ENCODE measurements at regions not wholly inside any gene's neighbourhood (a gene's known extent, or its start where the extent isn't known, plus 50 kb on each side); places are given as distances from the start of the nearest gene placed in this dataset.

DNA sequence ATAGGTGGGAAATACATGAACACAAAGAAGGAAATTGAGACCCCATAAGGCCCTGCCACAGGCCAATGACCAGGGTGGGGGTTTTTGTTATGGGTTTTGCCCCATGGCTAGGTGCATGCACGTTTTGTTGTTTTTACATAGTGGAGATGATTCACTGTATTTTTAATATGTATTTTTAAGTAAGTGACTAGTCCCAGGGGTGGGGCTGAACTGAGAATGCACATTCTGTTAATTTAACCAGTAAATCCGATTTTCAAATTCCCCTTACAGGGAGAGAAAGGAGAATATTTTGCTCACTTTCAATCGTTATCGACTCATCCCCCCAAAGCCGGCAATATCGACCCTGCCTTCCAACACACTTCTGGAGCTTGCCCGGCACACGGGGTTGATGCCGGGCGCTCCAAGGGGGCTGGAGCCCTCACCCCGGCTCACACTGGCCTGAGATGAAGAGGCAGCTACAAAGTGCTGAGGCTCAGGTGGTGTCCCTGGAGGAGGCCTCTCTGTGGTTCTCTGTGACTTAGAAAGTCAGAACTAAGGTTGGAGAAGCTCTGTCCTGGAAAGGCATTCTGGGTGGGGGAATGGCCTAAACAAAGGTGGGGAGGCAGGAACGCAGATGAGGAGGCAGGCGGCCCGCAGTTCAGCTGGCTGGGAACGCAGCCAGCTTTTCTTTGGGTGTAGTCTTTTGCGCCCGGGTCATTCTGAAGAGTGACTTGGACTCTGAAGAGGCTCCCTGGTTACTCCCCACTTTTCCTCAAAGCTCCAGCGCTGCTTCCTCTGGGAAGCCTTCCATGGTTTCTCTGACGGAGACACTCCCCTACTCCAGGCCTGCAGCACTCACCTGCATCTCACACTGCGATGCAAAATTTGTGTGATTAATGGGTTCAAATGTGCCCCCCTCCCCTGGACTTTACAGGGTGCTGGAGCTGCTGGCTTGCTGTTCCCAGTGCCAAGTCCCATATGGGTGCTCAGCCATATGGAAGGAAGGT is 50.7 kb upstream of the DLK1 start:
- H3K36me3 ChIP-seq (ENCODE audit: insufficient read depth, low read length): no peaks in the 10 kb centered on the region
- no peak overlapping the region for H2AFZ ChIP-seq (ENCODE audit: low read length)
- no peaks in the 10 kb centered on the region for H3K79me2 ChIP-seq (ENCODE audit: insufficient read depth, low read length)
- H3F3A ChIP-seq (ENCODE audit: insufficient read depth, low read length): no peaks in the 10 kb centered on the region
- H3K4me2 ChIP-seq (ENCODE audit: low read length): no peak overlapping the region
- H3K4me1 ChIP-seq (ENCODE audit: insufficient read depth, low read length, severe bottlenecking): no peaks in the 10 kb centered on the region
- no peak overlapping the region for H3K9ac ChIP-seq (ENCODE audit: low read length)
- no peaks in the 10 kb centered on the region for H4K20me1 ChIP-seq (ENCODE audit: insufficient read depth, low read length)
- TF ChIP-seq, protein P1, sequence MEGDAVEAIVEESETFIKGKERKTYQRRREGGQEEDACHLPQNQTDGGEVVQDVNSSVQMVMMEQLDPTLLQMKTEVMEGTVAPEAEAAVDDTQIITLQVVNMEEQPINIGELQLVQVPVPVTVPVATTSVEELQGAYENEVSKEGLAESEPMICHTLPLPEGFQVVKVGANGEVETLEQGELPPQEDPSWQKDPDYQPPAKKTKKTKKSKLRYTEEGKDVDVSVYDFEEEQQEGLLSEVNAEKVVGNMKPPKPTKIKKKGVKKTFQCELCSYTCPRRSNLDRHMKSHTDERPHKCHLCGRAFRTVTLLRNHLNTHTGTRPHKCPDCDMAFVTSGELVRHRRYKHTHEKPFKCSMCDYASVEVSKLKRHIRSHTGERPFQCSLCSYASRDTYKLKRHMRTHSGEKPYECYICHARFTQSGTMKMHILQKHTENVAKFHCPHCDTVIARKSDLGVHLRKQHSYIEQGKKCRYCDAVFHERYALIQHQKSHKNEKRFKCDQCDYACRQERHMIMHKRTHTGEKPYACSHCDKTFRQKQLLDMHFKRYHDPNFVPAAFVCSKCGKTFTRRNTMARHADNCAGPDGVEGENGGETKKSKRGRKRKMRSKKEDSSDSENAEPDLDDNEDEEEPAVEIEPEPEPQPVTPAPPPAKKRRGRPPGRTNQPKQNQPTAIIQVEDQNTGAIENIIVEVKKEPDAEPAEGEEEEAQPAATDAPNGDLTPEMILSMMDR (IDR thresholded peaks at IDR 0.05; ENCODE audit: low read length): no peak
- no peak for TF ChIP-seq EZH2 (IDR thresholded peaks at IDR 0.05; ENCODE audit: borderline replicate concordance, low read length)
- H3K9me3 ChIP-seq (ENCODE audit: low read length): no peaks in the 10 kb centered on the region
- H3K27me3 ChIP-seq (ENCODE audit: insufficient read depth, low read length): peaks cover 5% of the 10 kb centered on the region; the same call in 1 of the 2 replicates
- no peak overlapping the region for H3K4me3 ChIP-seq (ENCODE audit: low read depth, low read length, poor library complexity, severe bottlenecking)
- no peak overlapping the region for H3K27ac ChIP-seq (ENCODE audit: low read depth, low read length, poor library complexity, severe bottlenecking)
- no peaks in the 10 kb centered on the region for H3K9me2 ChIP-seq (ENCODE audit: low read depth, low read length)
